Keratinocyte (primary cell): ENCODE measurements at regions not wholly inside any gene's neighbourhood (a gene's known extent, or its start where the extent isn't known, plus 50 kb on each side); places are given as distances from the start of the nearest gene placed in this dataset.

ENCODE experiments used
- DNase-seq: peaks from one replicate; pipeline ENCODE4 v3.0.0-alpha.2; 2011; ENCODE audit warnings: low read depth, missing footprints, low spot score
- FAIRE-seq: peaks from 2 replicates; lab custom pipeline; 2011; peaks lifted over from hg19 to GRCh38; lab: Jason Lieb, UNC
- H2AFZ ChIP-seq: 2 replicates; pipeline ENCODE4 v1.6.0; 2012; ENCODE audit warnings: low read length, control low read depth, inconsistent platforms; ENCODE audit not compliant: control insufficient read depth
- H3K27ac ChIP-seq: 2 replicates; pipeline ENCODE4 v1.5.1; 2011; ENCODE audit warnings: low read length; ENCODE audit not compliant: control insufficient read depth, insufficient read depth
- H3K27me3 ChIP-seq: 3 replicates; pipeline ENCODE4 v1.6.0; 2011; ENCODE audit warnings: low read length; ENCODE audit not compliant: control insufficient read depth, insufficient read depth; ENCODE audit errors: extremely low read depth
- H3K36me3 ChIP-seq, 2 experiments: 2 replicates in 1 of 2; 3 replicates in 1 of 2; pipeline ENCODE4 v1.5.1; 2011; ENCODE audit warnings: low read length in 2 of 2, mild to moderate bottlenecking in 1 of 2; ENCODE audit not compliant: control insufficient read depth in 2 of 2, insufficient read depth in 2 of 2; ENCODE audit errors: extremely low read depth in 1 of 2
- H3K4me1 ChIP-seq: 3 replicates; pipeline ENCODE4 v1.5.1; 2011; ENCODE audit warnings: low read length; ENCODE audit not compliant: control insufficient read depth, insufficient read depth; ENCODE audit errors: extremely low read depth
- H3K4me2 ChIP-seq: 3 replicates; pipeline ENCODE4 v1.6.0; 2011; ENCODE audit warnings: low read depth, low read length; ENCODE audit not compliant: control insufficient read depth, insufficient read depth; ENCODE audit errors: extremely low read depth
- H3K4me3 ChIP-seq, 3 experiments: fragments of 200-600 bp in 1 of 3; sonication (generic) in 1 of 3; 2 replicates in 2 of 3; 3 replicates in 1 of 3; pipeline ENCODE4 v1.5.1; 2011 to 2016; ENCODE audit warnings: low read length in 3 of 3, mild to moderate bottlenecking in 3 of 3, control low read depth in 2 of 3, inconsistent platforms in 1 of 3, low read depth in 1 of 3, mixed read lengths in 1 of 3, mixed run types in 1 of 3, moderate library complexity in 1 of 3; ENCODE audit not compliant: control insufficient read depth in 2 of 3, insufficient read depth in 2 of 3; ENCODE audit errors: extremely low read depth in 1 of 3
- H3K79me2 ChIP-seq: 2 replicates; pipeline ENCODE4 v1.6.0; 2012; ENCODE audit warnings: low read length; ENCODE audit not compliant: control insufficient read depth, insufficient read depth
- H3K9ac ChIP-seq: 3 replicates; pipeline ENCODE4 v1.6.0; 2011; ENCODE audit warnings: low read length; ENCODE audit not compliant: control insufficient read depth, insufficient read depth; ENCODE audit errors: extremely low read depth
- H3K9me1 ChIP-seq: 3 replicates; pipeline ENCODE4 v1.6.0; 2011; ENCODE audit warnings: low read length; ENCODE audit not compliant: control insufficient read depth, insufficient read depth; ENCODE audit errors: extremely low read depth
- H3K9me3 ChIP-seq: 2 replicates; pipeline ENCODE4 v1.5.1; 2012; ENCODE audit warnings: low read depth, low read length; ENCODE audit not compliant: control insufficient read depth
- H4K20me1 ChIP-seq: 3 replicates; pipeline ENCODE4 v1.6.0; 2011; ENCODE audit warnings: low read length; ENCODE audit not compliant: control insufficient read depth, insufficient read depth; ENCODE audit errors: extremely low read depth
- CTCF ChIP-seq, 3 experiments: IDR thresholded peaks in 1 of 3; conservative IDR thresholded peaks in 1 of 3; optimal IDR thresholded peaks in 1 of 3; 2 replicates in 2 of 3; 3 replicates in 1 of 3; pipeline versions ENCODE3 to v1.5.1; 2011; ENCODE audit warnings: low read length in 3 of 3, mild to moderate bottlenecking in 3 of 3, moderate library complexity in 2 of 3, control low read depth in 1 of 3, inconsistent platforms in 1 of 3; ENCODE audit not compliant: insufficient read depth in 2 of 3; ENCODE audit errors: extremely low read depth in 1 of 3
- EZH2 ChIP-seq: IDR thresholded peaks from one replicate; pipeline ENCODE4 v1.6.1; 2012; ENCODE audit warnings: inconsistent platforms, mild to moderate bottlenecking, low read length, moderate library complexity
- dilution Hi-C: fragments of 300-500 bp; cut with MboI; formaldehyde crosslinking; loops from one replicate; pipeline ENCODE4 v1.7.0; 2020; ENCODE audit warnings: low sequenced_read_pairs; ENCODE audit not compliant: extremely low pct_ligation_motif_present

DNA sequence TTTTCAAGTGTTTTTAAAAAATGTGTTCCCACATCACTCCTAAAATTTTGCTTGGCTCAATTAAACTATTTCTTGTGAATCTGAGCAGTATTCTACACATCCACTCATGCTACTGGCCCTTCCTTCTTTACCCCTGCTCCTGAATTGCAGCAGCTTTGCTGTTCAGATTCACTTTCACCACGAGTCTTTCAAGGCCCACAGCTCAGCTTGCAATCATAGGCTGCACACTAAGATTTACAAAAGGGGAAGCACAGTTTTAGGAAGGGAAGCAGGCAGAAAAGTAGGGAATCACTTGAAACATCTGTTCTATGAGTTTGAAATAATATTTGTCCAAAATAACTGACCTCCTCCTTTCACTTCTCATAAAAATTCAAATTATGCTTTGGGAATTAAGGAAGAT lies 70.9 kb upstream of the EDEM3 start:
- dilution Hi-C loops: no loop called here
- H3K9ac ChIP-seq: no peak overlapping the region
- no peak overlapping the region for H3K4me2 ChIP-seq

GRCh38 chr1:184824691-184825323 lies 70.1 kb upstream of the EDEM3 start:
- H3K4me2 ChIP-seq: no peak overlapping the region
- H3K9me3 ChIP-seq: no peaks in the 10 kb centered on the region
- TF ChIP-seq CTCF (optimal IDR thresholded peaks at IDR 0.05 in 1 of 3, IDR thresholded peaks at IDR 0.05 in 1 of 3, conservative IDR thresholded peaks at IDR 0.05 in 1 of 3; ENCODE audit: extremely low read depth in 1 of 3, insufficient read depth in 2 of 3, low read length in 3 of 3): no peak
- no peak for TF ChIP-seq EZH2
- FAIRE-seq (no peak), DNase-seq (no peak)
- no peak overlapping the region for H3K27ac ChIP-seq
- no peaks in the 10 kb centered on the region for H3K79me2 ChIP-seq
- no peaks in the 10 kb centered on the region for H3K27me3 ChIP-seq
- H3K4me3 ChIP-seq: no peak overlapping the region
- H3K36me3 ChIP-seq: peaks cover 0 to 8% of the 10 kb centered on the region in 2 experiments
- H3K9me1 ChIP-seq: no peaks in the 10 kb centered on the region
- H3K4me1 ChIP-seq: peaks cover 11% of the 10 kb centered on the region
- dilution Hi-C loops: no loop called here
- H4K20me1 ChIP-seq: no peaks in the 10 kb centered on the region
- H3K9ac ChIP-seq: no peak overlapping the region
- H2AFZ ChIP-seq: no peak overlapping the region

More for the DNA sequence above, 70.9 kb upstream of the EDEM3 start:
- peaks cover 11% of the 10 kb centered on the region for H3K4me1 ChIP-seq
- no peak for TF ChIP-seq EZH2
- no peak for TF ChIP-seq CTCF (optimal IDR thresholded peaks at IDR 0.05 in 1 of 3, IDR thresholded peaks at IDR 0.05 in 1 of 3, conservative IDR thresholded peaks at IDR 0.05 in 1 of 3; ENCODE audit: extremely low read depth in 1 of 3, insufficient read depth in 2 of 3, low read length in 3 of 3)
- H3K27ac ChIP-seq: no peak overlapping the region
- no peaks in the 10 kb centered on the region for H3K9me3 ChIP-seq
- H2AFZ ChIP-seq: no peak overlapping the region
- H3K79me2 ChIP-seq: no peaks in the 10 kb centered on the region
- FAIRE-seq: no peak
- H3K27me3 ChIP-seq: no peaks in the 10 kb centered on the region
- peaks cover 0 to 10% of the 10 kb centered on the region in 2 experiments for H3K36me3 ChIP-seq
- no peaks in the 10 kb centered on the region for H3K9me1 ChIP-seq
- H3K4me3 ChIP-seq: no peak overlapping the region
- H4K20me1 ChIP-seq: no peaks in the 10 kb centered on the region
- no peak for DNase-seq
